IMR-90 (cell line): ENCODE measurements at regions not wholly inside any gene's neighbourhood (a gene's known extent, or its start where the extent isn't known, plus 50 kb on each side); places are given as distances from the start of the nearest gene placed in this dataset.

Source experiments
- ATAC-seq: fragments of 200-7000 bp; cut with Tn5 transposase; 2 replicates; pipeline ENCODE4 v1.9.1; 2020; ENCODE audit warnings: low read depth, mild to moderate bottlenecking, moderate library complexity
- BruUV-seq: library from RNA; stranded (reverse); fragments of 400-500 nt; replicated peaks from 2 replicates; lab custom pipeline; 2021; lab: Mats Ljungman, UMichigan
- CTCF ChIA-PET: fragments of 300-600 bp; formaldehyde crosslinking; extraction: SDS; loops from one replicate; lab custom pipeline; 2021; ENCODE audit warnings: antibody characterized with exemption; lab: Yijun Ruan, JAX
- POLR2A ChIA-PET: fragments of 300-600 bp; sonication (Branson Sonifier 250); formaldehyde crosslinking; loops from one replicate; lab custom pipeline; 2022; ENCODE audit warnings: antibody characterized with exemption; ENCODE audit not compliant: unreplicated experiment; lab: Charles Lee
- DNase-seq: peaks from one replicate; pipeline ENCODE4 v3.0.0; 2013
- H2AFZ ChIP-seq: replicated peaks from 2 replicates; pipeline ENCODE3; 2013; ENCODE audit warnings: low read length, mild to moderate bottlenecking; ENCODE audit not compliant: poor library complexity
- H2AK5ac ChIP-seq: 2 replicates; pipeline ENCODE4 v1.6.1; 2013; ENCODE audit warnings: low read depth, low read length, inconsistent platforms
- H2AK9ac ChIP-seq: replicated peaks from 2 replicates; pipeline ENCODE3; 2013; ENCODE audit warnings: mild to moderate bottlenecking, low read depth, low read length, moderate library complexity; ENCODE audit not compliant: poor library complexity
- H2BK120ac ChIP-seq: 2 replicates; pipeline ENCODE4 v1.6.1; 2013; ENCODE audit warnings: low read depth, low read length, inconsistent platforms
- H2BK15ac ChIP-seq: 3 replicates; pipeline ENCODE4 v1.6.1; 2013; ENCODE audit warnings: low read depth, low read length, inconsistent platforms
- H2BK20ac ChIP-seq: 2 replicates; pipeline ENCODE4 v1.6.1; 2013; ENCODE audit warnings: low read depth, mild to moderate bottlenecking, inconsistent platforms, low read length, moderate library complexity
- H2BK5ac ChIP-seq: 2 replicates; pipeline ENCODE4 v1.6.1; 2013; ENCODE audit warnings: mild to moderate bottlenecking, low read depth, low read length, inconsistent platforms; ENCODE audit not compliant: poor library complexity, severe bottlenecking
- H3K14ac ChIP-seq: replicated peaks from 2 replicates; pipeline ENCODE4 v1.6.1; 2013; ENCODE audit warnings: low read depth, low read length, inconsistent platforms
- H3K18ac ChIP-seq: 2 replicates; pipeline ENCODE4 v1.6.1; 2013; ENCODE audit warnings: low read depth, low read length, control low read depth
- H3K23ac ChIP-seq: 2 replicates; pipeline ENCODE4 v1.6.1; 2013; ENCODE audit warnings: low read depth, low read length, inconsistent platforms
- H3K27ac ChIP-seq: 2 replicates; pipeline ENCODE4 v1.5.1; 2013; ENCODE audit warnings: mild to moderate bottlenecking, control low read depth, low read length; ENCODE audit not compliant: insufficient read depth
- H3K27me3 ChIP-seq: 2 replicates; pipeline ENCODE4 v1.6.1; 2013; ENCODE audit warnings: low read length; ENCODE audit not compliant: control insufficient read depth, insufficient read depth
- H3K36me3 ChIP-seq: 2 replicates; pipeline ENCODE4 v1.6.1; 2013; ENCODE audit warnings: low read length, mixed read lengths; ENCODE audit not compliant: control insufficient read depth, insufficient read depth
- H3K4ac ChIP-seq: 2 replicates; pipeline ENCODE4 v1.6.1; 2013; ENCODE audit warnings: low read depth, low read length, inconsistent platforms
- H3K4me1 ChIP-seq: 2 replicates; pipeline ENCODE4 v1.6.1; 2013; ENCODE audit warnings: low read length, mixed read lengths; ENCODE audit not compliant: control insufficient read depth, insufficient read depth
- H3K4me2 ChIP-seq: 2 replicates; pipeline ENCODE4 v1.6.1; 2013; ENCODE audit warnings: low read depth, mild to moderate bottlenecking, control low read depth, low read length, moderate library complexity
- H3K4me3 ChIP-seq: 2 replicates; pipeline ENCODE4 v1.5.1; 2013; ENCODE audit warnings: low read depth, mild to moderate bottlenecking, control low read depth, low read length, moderate library complexity; ENCODE audit not compliant: insufficient read depth
- H3K56ac ChIP-seq: 2 replicates; pipeline ENCODE4 v1.6.1; 2013; ENCODE audit warnings: low read length, inconsistent platforms; ENCODE audit not compliant: insufficient read depth; ENCODE audit errors: extremely low read depth
- H3K79me1 ChIP-seq, 2 experiments: 2 replicates each; pipeline ENCODE4 v1.6.1; 2013; ENCODE audit warnings: low read length in 2 of 2, inconsistent platforms in 1 of 2, low read depth in 1 of 2
- H3K9ac ChIP-seq: 2 replicates; pipeline ENCODE4 v1.6.1; 2013; ENCODE audit warnings: low read depth, low read length, control low read depth
- H3K9me1 ChIP-seq: 2 replicates; pipeline ENCODE4 v1.6.1; 2013; ENCODE audit warnings: low read length, inconsistent platforms; ENCODE audit not compliant: insufficient read depth
- H3K9me3 ChIP-seq: 2 replicates; pipeline ENCODE4 v1.6.1; 2013; ENCODE audit warnings: low read length; ENCODE audit not compliant: control insufficient read depth, insufficient read depth
- H4K20me1 ChIP-seq: 2 replicates; pipeline ENCODE4 v1.6.1; 2013; ENCODE audit warnings: low read length, inconsistent platforms; ENCODE audit not compliant: insufficient read depth
- H4K5ac ChIP-seq: 2 replicates; pipeline ENCODE4 v1.6.1; 2013; ENCODE audit warnings: mild to moderate bottlenecking, low read depth, low read length, control low read depth
- H4K8ac ChIP-seq, 2 experiments: 2 replicates each; pipeline ENCODE4 v1.6.1; 2013; ENCODE audit warnings: low read depth in 2 of 2, low read length in 2 of 2, control low read depth in 1 of 2, inconsistent platforms in 1 of 2
- H4K91ac ChIP-seq: 2 replicates; pipeline ENCODE4 v1.6.1; 2013; ENCODE audit warnings: low read depth, low read length, inconsistent platforms; ENCODE audit not compliant: insufficient read depth
- BHLHE40 ChIP-seq: fragments of 150-350 bp; IDR thresholded peaks from 2 replicates; pipeline ENCODE4 v1.6.1; 2016; ENCODE audit warnings: mild to moderate bottlenecking, low read depth, low read length
- CEBPB ChIP-seq: IDR thresholded peaks from 2 replicates; pipeline ENCODE4 v1.6.1; 2012; ENCODE audit warnings: low read depth, low read length, improper control_type of control experiment
- CHD1 ChIP-seq: IDR thresholded peaks from 2 replicates; pipeline ENCODE4 v1.6.1; 2012; ENCODE audit warnings: low read depth, low read length, improper control_type of control experiment
- MXI1 ChIP-seq: IDR thresholded peaks from 2 replicates; pipeline ENCODE4 v1.6.1; 2012; ENCODE audit warnings: low read depth, mild to moderate bottlenecking, low read length, moderate library complexity, borderline replicate concordance
- RAD21 ChIP-seq: IDR thresholded peaks from 2 replicates; pipeline ENCODE4 v1.6.1; 2012; ENCODE audit warnings: low read length, improper control_type of control experiment
- RCOR1 ChIP-seq: IDR thresholded peaks from 2 replicates; pipeline ENCODE4 v1.6.1; 2012; ENCODE audit warnings: mild to moderate bottlenecking, low read length, improper control_type of control experiment; ENCODE audit not compliant: insufficient replicate concordance
- SMC3 ChIP-seq: fragments of 150-350 bp; IDR thresholded peaks from 2 replicates; pipeline ENCODE4 v1.6.1; 2016; ENCODE audit warnings: low read depth, mild to moderate bottlenecking, antibody characterized with exemption, low read length, moderate library complexity
- WGBS, 2 experiments: methylation state at CpG; one replicate each; pipeline versions ENCODE4 v1.1.5 to v1.1.7; 2013; ENCODE audit warnings: missing lambda C conversion rate in 2 of 2; ENCODE audit not compliant: insufficient read length in 1 of 2; ENCODE audit errors: extremely low coverage in 2 of 2; 5-methylcytosine and 5-hydroxymethylcytosine counted together
- dilution Hi-C: fragments of 300-500 bp; cut with HindIII; formaldehyde crosslinking; loops from one replicate; pipeline ENCODE4 v1.14.3; 2018; ENCODE audit warnings: low sequenced_read_pairs; ENCODE audit not compliant: unreplicated experiment
- in situ Hi-C: fragments of 300-500 bp; cut with MboI; formaldehyde crosslinking; loops from 3 replicates; pipeline ENCODE4 v1.14.3; 2019; ENCODE audit warnings: low sequenced_read_pairs, inconsistent platforms, mixed read lengths
- intact Hi-C: fragments of 100-400 bp; cut with micrococcal nuclease; formaldehyde crosslinking; loops from 2 replicates; pipeline ENCODE4 v1.10.0; 2022

DNA sequence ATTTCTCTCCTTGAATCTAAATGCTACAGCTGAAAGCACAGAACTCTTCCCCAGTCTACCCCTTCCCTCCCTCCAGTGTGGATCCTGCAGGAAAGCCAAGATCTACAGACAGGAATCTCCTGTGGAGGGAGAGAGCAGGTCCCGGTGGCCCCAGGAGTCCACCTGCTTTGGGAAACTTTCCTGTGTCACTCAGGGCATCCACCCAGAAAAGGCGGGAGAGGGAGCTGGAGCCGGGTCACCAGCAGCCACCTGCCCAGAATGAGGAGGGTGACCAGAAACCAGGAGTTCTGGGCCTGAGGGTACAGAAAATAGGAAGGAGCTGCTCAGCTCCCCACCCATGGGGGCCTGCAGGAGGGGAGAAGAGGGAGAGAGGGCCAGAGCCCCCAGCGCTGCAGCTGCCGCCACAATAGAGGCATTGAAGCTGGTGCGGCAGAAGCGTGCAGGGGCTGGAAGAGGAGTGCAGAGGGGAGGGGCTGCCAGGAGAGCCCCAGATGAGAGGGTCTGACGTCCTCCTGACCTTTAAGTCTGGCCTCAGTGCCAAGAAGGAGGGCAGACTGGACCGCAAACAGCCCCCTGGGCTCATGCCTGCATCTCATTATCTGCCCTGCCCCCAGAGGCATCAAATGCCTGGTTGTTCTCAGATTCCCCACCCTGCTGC is 56.3 kb upstream of the TMEM72 start:
- Histone ChIP-seq H3K4me1 (no peaks in the 10 kb centered on the region; the same call in 1 of the 2 replicates), H3K14ac (no peak overlapping the region), H3K79me1 (no peaks in the 10 kb centered on the region), H2AFZ (no peak overlapping the region), H2BK15ac (no peak overlapping the region), H3K36me3 (no peaks in the 10 kb centered on the region), H3K27me3 (no peaks in the 10 kb centered on the region), H2AK9ac (no peak overlapping the region), H3K9ac (no peak overlapping the region), H3K9me3 (no peaks in the 10 kb centered on the region), H2BK20ac (no peak overlapping the region), H3K56ac (no peak overlapping the region), H4K5ac (no peak overlapping the region), H4K91ac (no peak overlapping the region), H3K4me2 (no peak overlapping the region), H3K27ac (no peak overlapping the region), H2AK5ac (no peak overlapping the region), H3K4ac (no peak overlapping the region), H4K20me1 (no peaks in the 10 kb centered on the region), H3K4me3 (no peak overlapping the region), H3K9me1 (no peaks in the 10 kb centered on the region), H4K8ac (no peak overlapping the region), H3K18ac (no peak overlapping the region), H3K23ac (no peak overlapping the region), H2BK5ac (no peak overlapping the region), H2BK120ac (no peak overlapping the region)
- POLR2A ChIA-PET, result no interaction called here
- ATAC-seq (no peak), DNase-seq (no peak)
- intact Hi-C loops, result loop anchor here (10.0 kb wide), 2 partner anchors 120 to 290 kb away; no protein-coding TSS in a partner anchor
- CTCF ChIA-PET, result interaction anchor here (0.8 kb wide), 1 partner anchor 389 kb away, joined by 3 read pairs; no protein-coding TSS in a partner anchor
- dilution Hi-C loops, result no loop called here
- no peak for TF ChIP-seq CHD1
- no peak for TF ChIP-seq RCOR1
- no peak for TF ChIP-seq RAD21
- no peak for TF ChIP-seq MXI1
- TF ChIP-seq CEBPB, result no peak
- no peak for TF ChIP-seq BHLHE40
- no peak for TF ChIP-seq SMC3
- in situ Hi-C loops, result loop anchor here (25.0 kb wide), 1 partner anchor 793 kb away; no protein-coding TSS in a partner anchor
- 90% methylated on average over 7 of the region's 9 CpGs; no CpG with 5 or more reads in 1 of the 2 experiments for WGBS, 2 experiments
- no TSS peak for BruUV-seq
